CD4-positive, alpha-beta T cell (primary cell): ENCODE measurements at regions not wholly inside any gene's neighbourhood (a gene's known extent, or its start where the extent isn't known, plus 50 kb on each side); places are given as distances from the start of the nearest gene placed in this dataset.
"Not testable (repeated sequence)": the region's sequence is repeated elsewhere in the genome, so short reads cannot be mapped to it uniquely, and the experiment has no call there.

Source experiments
- ATAC-seq: fragments of 200-7000 bp; cut with Tn5 transposase; one replicate; pipeline ENCODE4 v1.10.0; 2022; ENCODE audit warnings: mild to moderate bottlenecking; ENCODE audit not compliant: poor library complexity
- CTCF ChIA-PET: fragments of 350-600 bp; sonication (Branson Sonifier 250); formaldehyde crosslinking; loops from one replicate; lab custom pipeline; 2021; ENCODE audit warnings: antibody characterized with exemption, inconsistent platforms; lab: Charles Lee
- POLR2A ChIA-PET: fragments of 350-600 bp; sonication (Branson Sonifier 250); formaldehyde crosslinking; loops from one replicate; lab custom pipeline; 2021; ENCODE audit warnings: antibody characterized with exemption, inconsistent platforms; lab: Charles Lee
- DNase-seq, 14 experiments: peaks; one replicate each; pipeline ENCODE4 v3.0.0-alpha.2; 2013 to 2020; ENCODE audit warnings: mixed read lengths in 2 of 14
- H3K27ac ChIP-seq, 2 donors: one replicate each; pipeline versions ENCODE4 v1.5.1 to v1.7.0; 2013; ENCODE audit warnings: low read length in 2 of 2, low read depth in 1 of 2, mild to moderate bottlenecking in 1 of 2
- H3K27me3 ChIP-seq, 2 experiments: 1 replicate in 1 of 2; 2 replicates in 1 of 2; pipeline versions ENCODE4 v1.6.1 to v1.7.0; 2013; ENCODE audit warnings: low read length in 2 of 2, control low read depth in 1 of 2, mild to moderate bottlenecking in 1 of 2, moderate library complexity in 1 of 2; ENCODE audit not compliant: insufficient read depth in 2 of 2, control insufficient read depth in 1 of 2
- H3K36me3 ChIP-seq: one replicate; pipeline ENCODE4 v1.6.1; 2013; ENCODE audit warnings: low read length, control low read depth; ENCODE audit not compliant: insufficient read depth
- H3K4me1 ChIP-seq: one replicate; pipeline ENCODE4 v1.6.1; 2013; ENCODE audit warnings: low read length, control low read depth; ENCODE audit not compliant: insufficient read depth
- H3K4me3 ChIP-seq: one replicate; pipeline ENCODE4 v1.5.1; 2013; ENCODE audit warnings: mild to moderate bottlenecking, low read length, moderate library complexity
- H3K9me3 ChIP-seq, 2 experiments: 1 replicate in 1 of 2; 2 replicates in 1 of 2; pipeline versions ENCODE4 v1.6.1 to v1.7.0; 2013; ENCODE audit warnings: low read length in 2 of 2, mild to moderate bottlenecking in 2 of 2, control low read depth in 1 of 2, moderate library complexity in 1 of 2; ENCODE audit not compliant: control insufficient read depth in 1 of 2, insufficient read depth in 1 of 2
- H3K27ac Mint-ChIP-seq: one replicate; pipeline ENCODE4 v1.8.0; 2020; ENCODE audit warnings: mixed read lengths
- H3K27me3 Mint-ChIP-seq: one replicate; pipeline ENCODE4 v1.8.0; 2021; ENCODE audit warnings: mixed read lengths
- H3K36me3 Mint-ChIP-seq: one replicate; pipeline ENCODE4 v1.8.0; 2021; ENCODE audit warnings: low read depth, mixed read lengths
- H3K4me1 Mint-ChIP-seq: one replicate; pipeline ENCODE4 v1.8.0; 2021; ENCODE audit warnings: low read depth, mixed read lengths
- H3K4me3 Mint-ChIP-seq: one replicate; pipeline ENCODE4 v1.8.0; 2020; ENCODE audit warnings: mild to moderate bottlenecking, mixed read lengths
- H3K9me3 Mint-ChIP-seq: one replicate; pipeline ENCODE4 v1.8.0; 2020; ENCODE audit warnings: mixed read lengths
- CTCF ChIP-seq: fragments of 200-600 bp; IDR thresholded peaks from one replicate; pipeline ENCODE4 v1.8.0; 2022; ENCODE audit warnings: antibody characterized with exemption, mild to moderate bottlenecking
- intact Hi-C, 2 experiments: fragments of 100-400 bp; cut with DNase I in 1 of 2; cut with micrococcal nuclease in 1 of 2; formaldehyde crosslinking; loops; one replicate each; pipeline versions ENCODE4 v1.15.1 to v1.9.0; 2023 to 2025; cut with DNase I, micrococcal nuclease

DNA sequence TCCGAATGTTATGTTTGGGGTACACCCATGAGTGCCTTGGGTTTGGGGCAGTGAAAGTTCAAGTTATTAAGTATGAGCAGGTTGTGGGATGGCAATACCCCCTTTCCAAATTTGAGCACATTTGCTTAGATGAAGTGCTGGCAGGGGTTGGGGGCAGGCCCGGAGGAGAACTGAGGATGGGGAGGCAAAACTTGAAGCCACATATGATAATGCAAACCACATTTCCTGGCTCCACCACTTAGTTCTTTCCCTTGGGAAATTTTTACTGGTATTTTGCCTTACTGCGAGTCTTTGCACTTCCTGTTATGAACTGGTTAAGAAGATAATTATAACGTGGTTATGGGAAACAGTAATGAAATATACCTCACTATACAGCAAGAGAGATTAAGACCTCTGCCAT, 336.0 kb upstream of the ONECUT1 start:
- no peaks in the 10 kb centered on the region for H3K27me3 Mint-ChIP-seq
- H3K36me3 ChIP-seq: no peaks in the 10 kb centered on the region
- TF ChIP-seq CTCF: no peak
- intact Hi-C loops: no loop called here
- H3K4me1 ChIP-seq: no peaks in the 10 kb centered on the region
- POLR2A ChIA-PET: no interaction called here
- no peaks in the 10 kb centered on the region for H3K36me3 Mint-ChIP-seq
- no peak overlapping the region for H3K4me3 ChIP-seq
- CTCF ChIA-PET: no interaction called here
- no peak overlapping the region for H3K4me3 Mint-ChIP-seq
- H3K27me3 ChIP-seq: no peaks in the 10 kb centered on the region
- H3K9me3 Mint-ChIP-seq: no peaks in the 10 kb centered on the region
- no peak for DNase-seq
- no peak for ATAC-seq
- no peaks in the 10 kb centered on the region for H3K4me1 Mint-ChIP-seq
- H3K27ac ChIP-seq: no peak overlapping the region
- H3K9me3 ChIP-seq: no peaks in the 10 kb centered on the region
- H3K27ac Mint-ChIP-seq: no peak overlapping the region

- Histone ChIP-seq H3K4me1 (no peaks in the 10 kb centered on the region), H3K27me3 (no peaks in the 10 kb centered on the region), H3K36me3 (no peaks in the 10 kb centered on the region), H3K27ac (no peak overlapping the region), H3K9me3 (no peaks in the 10 kb centered on the region), H3K4me3 (no peak overlapping the region)
- peaks cover 2% of the 10 kb centered on the region for H3K9me3 Mint-ChIP-seq
- no peaks in the 10 kb centered on the region for H3K27me3 Mint-ChIP-seq
- ChIA-PET POLR2A (no interaction called here), CTCF (no interaction called here)
- no peak for TF ChIP-seq CTCF
- DNase-seq: no peak
- no peak for ATAC-seq
- H3K4me1 Mint-ChIP-seq: no peaks in the 10 kb centered on the region
- no peak overlapping the region for H3K4me3 Mint-ChIP-seq
- intact Hi-C loops: no loop called here
- no peaks in the 10 kb centered on the region for H3K36me3 Mint-ChIP-seq
- no peak overlapping the region for H3K27ac Mint-ChIP-seq
Observed at GRCh38 chr15:53122818-53123217, 332.7 kb upstream of the ONECUT1 start.

- H3K4me1 Mint-ChIP-seq, H3K36me3 ChIP-seq, intact Hi-C loops, H3K27me3 ChIP-seq, H3K9me3 ChIP-seq, H3K4me3 ChIP-seq, H3K27me3 Mint-ChIP-seq, DNase-seq, H3K27ac Mint-ChIP-seq, CTCF ChIA-PET, H3K36me3 Mint-ChIP-seq, H3K9me3 Mint-ChIP-seq, H3K27ac ChIP-seq, H3K4me1 ChIP-seq, POLR2A ChIA-PET, ATAC-seq, H3K4me3 Mint-ChIP-seq: not testable (repeated sequence)
Observed at GRCh38 chr15:53116915-53117314, 326.8 kb upstream of the ONECUT1 start.

DNA sequence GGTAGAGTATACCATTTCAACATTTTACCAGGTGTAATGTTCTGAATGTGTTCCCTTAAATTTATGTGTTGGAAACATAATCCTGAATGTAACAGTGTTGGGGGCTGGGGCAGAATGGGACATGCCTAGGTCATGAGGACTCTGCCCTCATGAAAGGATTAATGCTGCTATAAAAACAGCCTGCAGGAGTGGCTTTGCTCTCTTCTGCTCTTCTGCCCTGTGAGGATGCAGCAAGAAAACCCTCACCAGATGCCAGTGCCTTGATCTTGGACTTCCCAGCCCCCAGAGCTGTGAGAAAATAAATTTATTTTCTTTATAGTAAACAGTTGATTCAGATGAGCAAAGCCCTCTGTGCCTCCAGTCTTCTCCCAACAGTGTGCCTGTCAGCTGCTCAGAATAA, 326.0 kb upstream of the ONECUT1 start:
- ATAC-seq (no peak), DNase-seq (no peak)
- ChIA-PET CTCF (interaction anchor here (1.0 kb wide), 1 partner anchor 11 kb away, joined by 3 read pairs; no protein-coding TSS in a partner anchor), POLR2A (no interaction called here)
- H3K9me3 Mint-ChIP-seq: peaks cover 2% of the 10 kb centered on the region
- Histone ChIP-seq H3K9me3 (no peaks in the 10 kb centered on the region), H3K27me3 (no peaks in the 10 kb centered on the region), H3K36me3 (no peaks in the 10 kb centered on the region), H3K4me1 (no peaks in the 10 kb centered on the region), H3K4me3 (no peak overlapping the region), H3K27ac (no peak overlapping the region)
- no peak overlapping the region for H3K27ac Mint-ChIP-seq
- no peaks in the 10 kb centered on the region for H3K4me1 Mint-ChIP-seq
- H3K4me3 Mint-ChIP-seq: no peak overlapping the region
- H3K36me3 Mint-ChIP-seq: no peaks in the 10 kb centered on the region
- TF ChIP-seq CTCF: no peak
- intact Hi-C loops: no loop called here
- H3K27me3 Mint-ChIP-seq: no peaks in the 10 kb centered on the region
